GM23338 (cell line): ENCODE measurements at regions not wholly inside any gene's neighbourhood (a gene's known extent, or its start where the extent isn't known, plus 50 kb on each side); places are given as distances from the start of the nearest gene placed in this dataset.

Experiments used
- STAT1 ChIP-seq: IDR thresholded peaks from one replicate; pipeline ENCODE4 v1.6.1; 2016; ENCODE audit warnings: antibody characterized with exemption; ENCODE audit not compliant: unreplicated experiment
- ZNF331 ChIP-seq: fragments of 250-450 bp; sonication (Bioruptor Pico); IDR thresholded peaks from 2 replicates; pipeline ENCODE4 v1.5.0; 2020; ENCODE audit warnings: low read depth, mild to moderate bottlenecking, moderate library complexity
- TF ChIP-seq, protein P1 (sequence below), 2 experiments: fragments of 200-600 bp in 1 of 2; sonication (generic) in 1 of 2; conservative IDR thresholded peaks; 2 replicates each; pipeline versions ENCODE4 v1.5.1 to v1.6.1; 2016 to 2017; ENCODE audit warnings: antibody characterized with exemption in 2 of 2, low read depth in 2 of 2, mild to moderate bottlenecking in 2 of 2, moderate library complexity in 1 of 2
- TF ChIP-seq, protein P2 (sequence below): IDR thresholded peaks from one replicate; pipeline ENCODE4 v1.6.1; 2018; ENCODE audit warnings: antibody characterized with exemption; ENCODE audit not compliant: unreplicated experiment

DNA sequence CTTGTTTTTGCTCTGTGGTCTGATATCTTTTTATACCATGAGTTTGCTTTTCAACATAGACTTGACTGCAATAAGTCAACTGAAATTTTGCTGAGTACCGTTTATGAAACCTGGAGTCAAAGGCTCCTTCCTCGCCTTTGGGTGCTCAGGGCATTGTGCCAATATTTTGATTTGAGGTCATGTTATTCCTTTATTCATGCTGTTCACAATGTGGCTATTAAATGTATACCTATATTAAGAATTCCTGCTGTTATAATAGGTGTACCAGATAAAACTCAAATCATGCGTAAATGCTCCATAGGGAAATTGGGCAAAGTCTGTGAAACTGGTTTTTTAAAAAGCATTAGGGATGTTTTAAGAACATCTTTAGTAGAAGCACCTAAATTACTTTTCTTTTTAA lies 334.0 kb upstream of the NUDT12 start:
- TF ChIP-seq, protein P1, sequence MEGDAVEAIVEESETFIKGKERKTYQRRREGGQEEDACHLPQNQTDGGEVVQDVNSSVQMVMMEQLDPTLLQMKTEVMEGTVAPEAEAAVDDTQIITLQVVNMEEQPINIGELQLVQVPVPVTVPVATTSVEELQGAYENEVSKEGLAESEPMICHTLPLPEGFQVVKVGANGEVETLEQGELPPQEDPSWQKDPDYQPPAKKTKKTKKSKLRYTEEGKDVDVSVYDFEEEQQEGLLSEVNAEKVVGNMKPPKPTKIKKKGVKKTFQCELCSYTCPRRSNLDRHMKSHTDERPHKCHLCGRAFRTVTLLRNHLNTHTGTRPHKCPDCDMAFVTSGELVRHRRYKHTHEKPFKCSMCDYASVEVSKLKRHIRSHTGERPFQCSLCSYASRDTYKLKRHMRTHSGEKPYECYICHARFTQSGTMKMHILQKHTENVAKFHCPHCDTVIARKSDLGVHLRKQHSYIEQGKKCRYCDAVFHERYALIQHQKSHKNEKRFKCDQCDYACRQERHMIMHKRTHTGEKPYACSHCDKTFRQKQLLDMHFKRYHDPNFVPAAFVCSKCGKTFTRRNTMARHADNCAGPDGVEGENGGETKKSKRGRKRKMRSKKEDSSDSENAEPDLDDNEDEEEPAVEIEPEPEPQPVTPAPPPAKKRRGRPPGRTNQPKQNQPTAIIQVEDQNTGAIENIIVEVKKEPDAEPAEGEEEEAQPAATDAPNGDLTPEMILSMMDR (conservative IDR thresholded peaks at IDR 0.05; ENCODE audit: low read depth in 2 of 2): no peak
- TF ChIP-seq, protein P2, sequence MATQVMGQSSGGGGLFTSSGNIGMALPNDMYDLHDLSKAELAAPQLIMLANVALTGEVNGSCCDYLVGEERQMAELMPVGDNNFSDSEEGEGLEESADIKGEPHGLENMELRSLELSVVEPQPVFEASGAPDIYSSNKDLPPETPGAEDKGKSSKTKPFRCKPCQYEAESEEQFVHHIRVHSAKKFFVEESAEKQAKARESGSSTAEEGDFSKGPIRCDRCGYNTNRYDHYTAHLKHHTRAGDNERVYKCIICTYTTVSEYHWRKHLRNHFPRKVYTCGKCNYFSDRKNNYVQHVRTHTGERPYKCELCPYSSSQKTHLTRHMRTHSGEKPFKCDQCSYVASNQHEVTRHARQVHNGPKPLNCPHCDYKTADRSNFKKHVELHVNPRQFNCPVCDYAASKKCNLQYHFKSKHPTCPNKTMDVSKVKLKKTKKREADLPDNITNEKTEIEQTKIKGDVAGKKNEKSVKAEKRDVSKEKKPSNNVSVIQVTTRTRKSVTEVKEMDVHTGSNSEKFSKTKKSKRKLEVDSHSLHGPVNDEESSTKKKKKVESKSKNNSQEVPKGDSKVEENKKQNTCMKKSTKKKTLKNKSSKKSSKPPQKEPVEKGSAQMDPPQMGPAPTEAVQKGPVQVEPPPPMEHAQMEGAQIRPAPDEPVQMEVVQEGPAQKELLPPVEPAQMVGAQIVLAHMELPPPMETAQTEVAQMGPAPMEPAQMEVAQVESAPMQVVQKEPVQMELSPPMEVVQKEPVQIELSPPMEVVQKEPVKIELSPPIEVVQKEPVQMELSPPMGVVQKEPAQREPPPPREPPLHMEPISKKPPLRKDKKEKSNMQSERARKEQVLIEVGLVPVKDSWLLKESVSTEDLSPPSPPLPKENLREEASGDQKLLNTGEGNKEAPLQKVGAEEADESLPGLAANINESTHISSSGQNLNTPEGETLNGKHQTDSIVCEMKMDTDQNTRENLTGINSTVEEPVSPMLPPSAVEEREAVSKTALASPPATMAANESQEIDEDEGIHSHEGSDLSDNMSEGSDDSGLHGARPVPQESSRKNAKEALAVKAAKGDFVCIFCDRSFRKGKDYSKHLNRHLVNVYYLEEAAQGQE: no peak
- TF ChIP-seq STAT1: no peak
- no peak for TF ChIP-seq ZNF331
